GM12878 (cell line): ENCODE measurements at regions not wholly inside any gene's neighbourhood (a gene's known extent, or its start where the extent isn't known, plus 50 kb on each side); places are given as distances from the start of the nearest gene placed in this dataset.

Experiments used
- ATAC-seq: fragments of 200-7000 bp; cut with Tn5 transposase; 3 replicates; pipeline ENCODE4 v1.9.1; 2020; ENCODE audit warnings: mild to moderate bottlenecking, moderate library complexity
- BruUV-seq: library from RNA; stranded (reverse); fragments of 400-500 nt; replicated peaks from 2 replicates; lab custom pipeline; 2021; lab: Mats Ljungman, UMichigan
- CTCF ChIA-PET: fragments of 300-600 bp; sonication (Branson Sonifier 250); formaldehyde crosslinking; extraction: SDS; loops from one replicate; lab custom pipeline; 2021; ENCODE audit warnings: inconsistent platforms; lab: Yijun Ruan, JAX
- POLR2A ChIA-PET: fragments of 350-600 bp; formaldehyde crosslinking; extraction: SDS; loops from one replicate; lab custom pipeline; 2021; ENCODE audit warnings: inconsistent platforms; lab: Charles Lee
- RAD21 ChIA-PET: fragments of 300-600 bp; sonication (Branson Sonifier 250); formaldehyde crosslinking; loops from one replicate; lab custom pipeline; 2023; ENCODE audit warnings: antibody characterized with exemption; ENCODE audit not compliant: unreplicated experiment; lab: Charles Lee
- SMC1A ChIA-PET: fragments of 300-600 bp; sonication (Branson Sonifier 250); formaldehyde crosslinking; loops from one replicate; lab custom pipeline; 2023; ENCODE audit not compliant: unreplicated experiment, uncharacterized antibody; lab: Charles Lee
- DNase-seq: peaks from one replicate; pipeline ENCODE4 v3.0.0-alpha.2; 2011; ENCODE audit warnings: low read depth, low spot score
- FAIRE-seq: peaks from 3 replicates; lab custom pipeline; 2011; peaks lifted over from hg19 to GRCh38; lab: Jason Lieb, UNC
- H2AFZ ChIP-seq: 2 replicates; pipeline ENCODE4 v1.6.0; 2011; ENCODE audit warnings: low read depth, low read length, control low read depth; ENCODE audit not compliant: control insufficient read depth
- H3K27ac ChIP-seq: 2 replicates; pipeline ENCODE4 v1.5.1; 2011; ENCODE audit warnings: control low read depth; ENCODE audit not compliant: control insufficient read depth, insufficient read depth
- H3K27me3 ChIP-seq, 2 experiments: replicated peaks in 1 of 2; 2 replicates each; pipeline versions ENCODE4 v1.6.0 to v1.6.1; 2011; ENCODE audit warnings: low read length in 1 of 2; ENCODE audit not compliant: control insufficient read depth in 2 of 2, insufficient read depth in 2 of 2
- H3K36me3 ChIP-seq, 2 experiments: 2 replicates each; pipeline ENCODE4 v1.5.1; 2011; ENCODE audit warnings: low read length in 1 of 2; ENCODE audit not compliant: control insufficient read depth in 2 of 2, insufficient read depth in 2 of 2
- H3K4me1 ChIP-seq: 2 replicates; pipeline ENCODE4 v1.6.1; 2011; ENCODE audit warnings: mild to moderate bottlenecking, low read length, moderate library complexity, mixed read lengths; ENCODE audit not compliant: control insufficient read depth, insufficient read depth
- H3K4me2 ChIP-seq: 2 replicates; pipeline ENCODE4 v1.6.0; 2011; ENCODE audit warnings: control low read depth; ENCODE audit not compliant: control insufficient read depth, insufficient read depth
- H3K4me3 ChIP-seq: fragments of 200-600 bp; sonication (generic); 2 replicates; pipeline ENCODE4 v1.5.1; 2016
- H3K79me2 ChIP-seq: 2 replicates; pipeline ENCODE4 v1.6.0; 2011; ENCODE audit warnings: low read length; ENCODE audit not compliant: control insufficient read depth, insufficient read depth
- H3K9ac ChIP-seq: 2 replicates; pipeline ENCODE4 v1.8.0; 2011; ENCODE audit warnings: low read length, control low read depth, mixed read lengths; ENCODE audit not compliant: control insufficient read depth, insufficient read depth
- H3K9me3 ChIP-seq: replicated peaks from 3 replicates; pipeline ENCODE4 v1.5.1; 2011; ENCODE audit warnings: mild to moderate bottlenecking, low read length; ENCODE audit not compliant: control insufficient read depth, insufficient read depth
- H4K20me1 ChIP-seq: 2 replicates; pipeline ENCODE4 v1.6.0; 2011; ENCODE audit not compliant: control insufficient read depth, insufficient read depth
- ASH2L ChIP-seq: fragments of 300-600, 200-600 bp; sonication (generic); IDR thresholded peaks from 2 replicates; pipeline ENCODE4 v1.6.1; 2017; ENCODE audit warnings: low read depth, mild to moderate bottlenecking, borderline replicate concordance
- BCL3 ChIP-seq: IDR thresholded peaks from 2 replicates; pipeline ENCODE4 v1.6.1; 2011; ENCODE audit warnings: borderline replicate concordance, low read depth, mild to moderate bottlenecking, moderate library complexity, low read length; ENCODE audit not compliant: insufficient read depth, poor library complexity, severe bottlenecking
- BHLHE40 ChIP-seq, 2 experiments: fragments of 450-650 bp in 1 of 2; IDR thresholded peaks; 2 replicates each; pipeline ENCODE4 v1.6.1; 2011 to 2017; ENCODE audit warnings: low read depth in 2 of 2, borderline replicate concordance in 1 of 2, improper control_type of control experiment in 1 of 2, low read length in 1 of 2, mild to moderate bottlenecking in 1 of 2
- CEBPZ ChIP-seq: fragments of 150-350 bp; IDR thresholded peaks from 2 replicates; pipeline ENCODE4 v1.6.1; 2016; ENCODE audit warnings: low read depth, low read length
- DPF2 ChIP-seq: fragments of 450-650 bp; IDR thresholded peaks from 2 replicates; pipeline ENCODE4 v1.6.1; 2017; ENCODE audit warnings: mild to moderate bottlenecking
- JUND ChIP-seq: IDR thresholded peaks from 2 replicates; pipeline ENCODE4 v1.6.1; 2012; ENCODE audit warnings: low read depth, mild to moderate bottlenecking, low read length, improper control_type of control experiment, moderate library complexity
- MEF2A ChIP-seq: IDR thresholded peaks from 2 replicates; pipeline ENCODE4 v1.6.1; 2011; ENCODE audit warnings: low read depth, mild to moderate bottlenecking, low read length, moderate library complexity; ENCODE audit not compliant: insufficient read depth
- NRF1 ChIP-seq: conservative IDR thresholded peaks from 2 replicates; pipeline ENCODE4 v1.6.1; 2011; ENCODE audit warnings: mild to moderate bottlenecking, low read depth, low read length, improper control_type of control experiment
- PML ChIP-seq: IDR thresholded peaks from 2 replicates; pipeline ENCODE4 v1.6.1; 2012; ENCODE audit warnings: low read length, inconsistent platforms
- POLR2AphosphoS5 ChIP-seq: IDR thresholded peaks from 2 replicates; pipeline ENCODE4 v1.6.1; 2011; ENCODE audit warnings: mild to moderate bottlenecking, low read length, inconsistent platforms
- RB1 ChIP-seq: fragments of 450-650 bp; formaldehyde crosslinking; IDR thresholded peaks from 2 replicates; pipeline ENCODE4 v1.6.1; 2017; ENCODE audit warnings: mild to moderate bottlenecking, borderline replicate concordance
- SIN3A ChIP-seq: IDR thresholded peaks from 2 replicates; pipeline ENCODE4 v1.6.1; 2012; ENCODE audit warnings: low read depth, low read length, improper control_type of control experiment
- STAT1 ChIP-seq: fragments of 450-650 bp; conservative IDR thresholded peaks from 2 replicates; pipeline ENCODE4 v1.6.1; 2014; ENCODE audit warnings: antibody characterized with exemption, mild to moderate bottlenecking
- TARDBP ChIP-seq: IDR thresholded peaks from 2 replicates; pipeline ENCODE4 v1.6.1; 2016; ENCODE audit warnings: borderline replicate concordance
- YBX1 ChIP-seq: fragments of 450-650 bp; IDR thresholded peaks from 2 replicates; pipeline ENCODE4 v1.6.1; 2016; ENCODE audit warnings: antibody characterized with exemption
- ZSCAN29 ChIP-seq: fragments of 450-650 bp; IDR thresholded peaks from 2 replicates; pipeline ENCODE4 v1.6.1; 2017; ENCODE audit warnings: mild to moderate bottlenecking, moderate library complexity
- WGBS: methylation state at CpG from one replicate; pipeline ENCODE4 v1.1.6; 2016; ENCODE audit warnings: low lambda C conversion rate; ENCODE audit not compliant: insufficient replicate concordance, insufficient coverage; ENCODE audit errors: missing lambda C conversion rate; 5-methylcytosine and 5-hydroxymethylcytosine counted together
- in situ Hi-C: fragments of 300-500 bp; cut with MboI; formaldehyde crosslinking; loops from 9 replicates; pipeline ENCODE4 v1.14.3; 2018; ENCODE audit warnings: mixed read lengths
- intact Hi-C: fragments of 100-400 bp; cut with micrococcal nuclease; formaldehyde crosslinking; loops from one replicate; pipeline ENCODE4 v1.14.2; 2022; ENCODE audit not compliant: unreplicated experiment

- DNase-seq (no peak), FAIRE-seq (no peak), ATAC-seq (no peak)
- H3K4me2 ChIP-seq = no peak overlapping the region
- H3K27me3 ChIP-seq = no peaks in the 10 kb centered on the region
- no peak overlapping the region for H3K9ac ChIP-seq
- no peak overlapping the region for H3K27ac ChIP-seq
- no peaks in the 10 kb centered on the region for H3K9me3 ChIP-seq
- CTCF ChIA-PET = interaction anchor here (0.6 kb wide), 1 partner anchor 26 kb away, joined by 5 read pairs; no protein-coding TSS in a partner anchor
- SMC1A ChIA-PET = no interaction called here
- H3K4me1 ChIP-seq = no peaks in the 10 kb centered on the region
- intact Hi-C loops = no loop called here
- no peaks in the 10 kb centered on the region for H3K79me2 ChIP-seq
- H3K36me3 ChIP-seq = no peaks in the 10 kb centered on the region
- WGBS = 8% methylated on average over 3 of the region's 3 CpGs
- RAD21 ChIA-PET = no interaction called here
- no peak for TF ChIP-seq CEBPZ
- no peak for TF ChIP-seq DPF2
- TF ChIP-seq JUND = no peak
- TF ChIP-seq STAT1 = no peak
- TF ChIP-seq MEF2A = no peak
- TF ChIP-seq TARDBP = no peak
- no peak for TF ChIP-seq BHLHE40 (IDR thresholded peaks at IDR 0.05; ENCODE audit: borderline replicate concordance in 1 of 2, low read depth in 2 of 2, low read length in 1 of 2)
- no peak for TF ChIP-seq BCL3
- TF ChIP-seq RB1 = no peak
- no peak for TF ChIP-seq ASH2L
- no peak for TF ChIP-seq NRF1
- no peak for TF ChIP-seq PML
- no peak for TF ChIP-seq POLR2AphosphoS5
- no peak for TF ChIP-seq SIN3A
- TF ChIP-seq ZSCAN29 = no peak
- TF ChIP-seq YBX1 = no peak
- H3K4me3 ChIP-seq = no peak overlapping the region
- H2AFZ ChIP-seq = no peak overlapping the region
- no TSS peak for BruUV-seq
- H4K20me1 ChIP-seq = no peaks in the 10 kb centered on the region
- POLR2A ChIA-PET = no interaction called here
- in situ Hi-C loops = no loop called here
These were observed 733.9 kb upstream of the PHF14 start for GRCh38 chr7:10239695-10240345.
